ENCODE measurements at regions not wholly inside any gene's neighbourhood (a gene's known extent, or its start where the extent isn't known, plus 50 kb on each side); places are given as distances from the start of the nearest gene placed in this dataset.
"Not testable (repeated sequence)": the region's sequence is repeated elsewhere in the genome, so short reads cannot be mapped to it uniquely, and the experiment has no call there.

DNA sequence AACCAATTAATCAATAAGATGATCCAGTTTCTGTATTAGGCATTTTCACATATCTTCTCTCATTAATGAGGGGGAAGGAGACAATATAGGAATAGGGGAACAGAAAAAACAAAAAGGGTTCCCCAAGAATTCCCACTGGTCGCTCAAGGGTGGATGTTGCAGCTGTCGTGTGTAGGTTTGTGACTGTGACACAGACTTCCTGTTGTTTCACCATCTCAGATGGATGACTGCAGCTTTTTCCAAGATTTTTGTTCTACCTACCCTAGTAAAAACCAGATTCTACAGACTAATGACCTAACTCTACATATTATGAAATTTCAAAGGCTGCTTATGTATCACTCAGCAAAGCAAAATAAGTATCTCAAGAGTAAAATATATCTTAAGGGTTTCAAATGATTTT is 73.7 kb upstream of the MB21D2 start:
- Histone ChIP-seq H3K4me1 (ENCODE audit: insufficient read depth, low read length, poor library complexity, severe bottlenecking) (no peaks in the 10 kb centered on the region), H2AFZ (ENCODE audit: low read length) (no peak overlapping the region), H3K4me2 (ENCODE audit: low read length) (no peak overlapping the region), H3K4me3 (ENCODE audit: low read depth, low read length, poor library complexity, severe bottlenecking) (no peak overlapping the region), H3K36me3 (ENCODE audit: insufficient read depth, low read length) (no peaks in the 10 kb centered on the region), H3K9me3 (ENCODE audit: low read length) (no peaks in the 10 kb centered on the region), H3K9me2 (ENCODE audit: insufficient read depth, low read length) (no peaks in the 10 kb centered on the region), H3K79me2 (ENCODE audit: insufficient read depth, low read depth, low read length) (no peaks in the 10 kb centered on the region), H4K20me1 (ENCODE audit: insufficient read depth, low read length) (no peaks in the 10 kb centered on the region), H3K27ac (ENCODE audit: low read depth, low read length, poor library complexity, severe bottlenecking) (no peak overlapping the region)
- DNase-seq (ENCODE audit: low spot score), result no peak
- no TSS peak for BruUV-seq (replicated peaks)
- CTCF ChIA-PET (ENCODE audit: unreplicated experiment), result no interaction called here
- TF ChIP-seq, protein P1, sequence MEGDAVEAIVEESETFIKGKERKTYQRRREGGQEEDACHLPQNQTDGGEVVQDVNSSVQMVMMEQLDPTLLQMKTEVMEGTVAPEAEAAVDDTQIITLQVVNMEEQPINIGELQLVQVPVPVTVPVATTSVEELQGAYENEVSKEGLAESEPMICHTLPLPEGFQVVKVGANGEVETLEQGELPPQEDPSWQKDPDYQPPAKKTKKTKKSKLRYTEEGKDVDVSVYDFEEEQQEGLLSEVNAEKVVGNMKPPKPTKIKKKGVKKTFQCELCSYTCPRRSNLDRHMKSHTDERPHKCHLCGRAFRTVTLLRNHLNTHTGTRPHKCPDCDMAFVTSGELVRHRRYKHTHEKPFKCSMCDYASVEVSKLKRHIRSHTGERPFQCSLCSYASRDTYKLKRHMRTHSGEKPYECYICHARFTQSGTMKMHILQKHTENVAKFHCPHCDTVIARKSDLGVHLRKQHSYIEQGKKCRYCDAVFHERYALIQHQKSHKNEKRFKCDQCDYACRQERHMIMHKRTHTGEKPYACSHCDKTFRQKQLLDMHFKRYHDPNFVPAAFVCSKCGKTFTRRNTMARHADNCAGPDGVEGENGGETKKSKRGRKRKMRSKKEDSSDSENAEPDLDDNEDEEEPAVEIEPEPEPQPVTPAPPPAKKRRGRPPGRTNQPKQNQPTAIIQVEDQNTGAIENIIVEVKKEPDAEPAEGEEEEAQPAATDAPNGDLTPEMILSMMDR (conservative IDR thresholded peaks at IDR 0.05; ENCODE audit: low read length), result no peak
- no peak for TF ChIP-seq EZH2phosphoT487 (IDR thresholded peaks at IDR 0.05; ENCODE audit: borderline replicate concordance, low read depth, low read length)
- POLR2A ChIA-PET, result no interaction called here
- intact Hi-C loops (cut with micrococcal nuclease; ENCODE audit: unreplicated experiment), result no loop called here

DNA sequence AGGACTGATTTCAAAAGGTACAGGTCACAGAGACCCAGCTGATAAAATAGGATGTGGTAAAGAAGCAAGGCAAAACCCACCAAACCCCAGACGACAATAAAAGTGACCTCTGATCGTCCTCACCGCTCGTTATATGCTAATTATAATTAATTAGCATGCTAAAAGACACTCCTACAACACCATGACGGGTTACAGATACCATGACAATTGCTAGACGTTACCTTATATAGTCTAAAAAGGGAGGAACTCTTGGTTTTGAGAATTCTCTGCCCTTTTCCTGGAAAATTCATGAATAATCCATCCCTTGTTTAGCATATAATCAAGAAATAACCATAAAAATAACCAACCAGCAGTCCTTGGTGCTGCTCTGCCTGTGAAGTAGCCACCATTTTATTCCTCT is 74.7 kb upstream of the MB21D2 start:
- POLR2A ChIA-PET, result interaction anchor here (0.9 to 1.6 kb wide), 2 partner anchors 13 kb away, joined by 3 to 8 read pairs; no protein-coding TSS in a partner anchor
- H3K4me3 ChIP-seq (ENCODE audit: low read depth, low read length, poor library complexity, severe bottlenecking), result no peak overlapping the region
- H3K4me1 ChIP-seq (ENCODE audit: insufficient read depth, low read length, poor library complexity, severe bottlenecking), result no peaks in the 10 kb centered on the region
- intact Hi-C loops (cut with micrococcal nuclease; ENCODE audit: unreplicated experiment), result no loop called here
- no peaks in the 10 kb centered on the region for H3K9me3 ChIP-seq (ENCODE audit: low read length)
- H3K27ac ChIP-seq (ENCODE audit: low read depth, low read length, poor library complexity, severe bottlenecking), result no peak overlapping the region
- DNase-seq (ENCODE audit: low spot score), result no peak
- CTCF ChIA-PET (ENCODE audit: unreplicated experiment), result no interaction called here
- no peak overlapping the region for H2AFZ ChIP-seq (ENCODE audit: low read length)
- no peaks in the 10 kb centered on the region for H3K9me2 ChIP-seq (ENCODE audit: insufficient read depth, low read length)
- no peak overlapping the region for H3K4me2 ChIP-seq (ENCODE audit: low read length)
- H3K36me3 ChIP-seq (ENCODE audit: insufficient read depth, low read length), result no peaks in the 10 kb centered on the region
- BruUV-seq (replicated peaks), result no TSS peak
- TF ChIP-seq, protein P1 (conservative IDR thresholded peaks at IDR 0.05; ENCODE audit: low read length), result no peak
- no peak for TF ChIP-seq EZH2phosphoT487 (IDR thresholded peaks at IDR 0.05; ENCODE audit: borderline replicate concordance, low read depth, low read length)
- no peaks in the 10 kb centered on the region for H3K79me2 ChIP-seq (ENCODE audit: insufficient read depth, low read depth, low read length)
- no peaks in the 10 kb centered on the region for H4K20me1 ChIP-seq (ENCODE audit: insufficient read depth, low read length)

DNA sequence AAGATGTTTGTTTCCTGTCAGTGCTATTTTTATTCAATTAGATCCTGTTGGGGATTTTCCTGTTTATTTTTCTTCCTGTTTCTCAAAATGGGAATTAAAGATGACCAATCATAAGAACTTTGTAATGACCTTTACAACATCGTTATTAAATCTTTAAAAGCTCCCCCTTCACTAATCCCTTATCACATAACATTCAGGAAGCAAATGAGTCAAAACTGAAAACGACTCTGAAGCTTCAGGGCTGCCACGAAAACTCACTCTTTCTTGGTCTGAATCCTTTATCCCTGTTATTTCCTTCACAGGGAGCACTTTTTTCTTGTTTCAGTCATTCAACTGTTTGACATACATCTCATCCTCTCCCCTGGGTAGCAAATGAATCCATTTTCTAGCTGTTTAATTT is 75.8 kb upstream of the MB21D2 start:
- POLR2A ChIA-PET, result interaction anchor here (0.9 to 1.6 kb wide), 2 partner anchors 12 to 14 kb away, joined by 3 to 8 read pairs; no protein-coding TSS in a partner anchor
- no peak overlapping the region for H3K4me3 ChIP-seq (ENCODE audit: low read depth, low read length, poor library complexity, severe bottlenecking)
- intact Hi-C loops (cut with micrococcal nuclease; ENCODE audit: unreplicated experiment), result no loop called here

DNA sequence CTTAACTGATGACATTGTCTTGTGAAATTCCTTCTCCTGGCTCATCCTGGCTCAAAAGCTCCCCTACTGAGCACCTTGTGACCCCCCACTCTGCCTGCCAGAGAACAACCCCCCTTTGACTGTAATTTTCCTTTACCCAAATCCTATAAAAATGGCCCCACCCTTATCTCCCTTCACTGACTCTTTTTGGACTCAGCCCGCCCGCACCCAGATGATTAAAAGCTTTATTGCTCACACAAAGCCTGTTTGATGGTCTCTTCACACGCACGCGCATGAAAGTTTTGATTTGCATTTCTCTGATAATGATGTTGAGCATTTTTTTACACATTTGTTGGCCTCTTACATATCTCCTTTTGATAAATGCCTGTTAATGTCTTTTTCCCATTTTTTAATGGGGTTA is 83.5 kb upstream of the MB21D2 start:
- DNase-seq (ENCODE audit: low spot score); H3K36me3 ChIP-seq (ENCODE audit: insufficient read depth, low read length); H4K20me1 ChIP-seq (ENCODE audit: insufficient read depth, low read length); H3K9me2 ChIP-seq (ENCODE audit: insufficient read depth, low read length); H3K9me3 ChIP-seq (ENCODE audit: low read length); CTCF ChIA-PET (ENCODE audit: unreplicated experiment); BruUV-seq (replicated peaks); intact Hi-C loops (cut with micrococcal nuclease; ENCODE audit: unreplicated experiment); H3K27ac ChIP-seq (ENCODE audit: low read depth, low read length, poor library complexity, severe bottlenecking); H3K4me3 ChIP-seq (ENCODE audit: low read depth, low read length, poor library complexity, severe bottlenecking); POLR2A ChIA-PET; H3K79me2 ChIP-seq (ENCODE audit: insufficient read depth, low read depth, low read length); H2AFZ ChIP-seq (ENCODE audit: low read length); H3K4me2 ChIP-seq (ENCODE audit: low read length); H3K4me1 ChIP-seq (ENCODE audit: insufficient read depth, low read length, poor library complexity, severe bottlenecking): not testable (repeated sequence)

More for the DNA sequence above, 75.8 kb upstream of the MB21D2 start:
- no peak overlapping the region for H2AFZ ChIP-seq (ENCODE audit: low read length)
- no peaks in the 10 kb centered on the region for H3K36me3 ChIP-seq (ENCODE audit: insufficient read depth, low read length)
- H3K4me1 ChIP-seq (ENCODE audit: insufficient read depth, low read length, poor library complexity, severe bottlenecking), result no peaks in the 10 kb centered on the region
- no peaks in the 10 kb centered on the region for H4K20me1 ChIP-seq (ENCODE audit: insufficient read depth, low read length)
- no peak overlapping the region for H3K27ac ChIP-seq (ENCODE audit: low read depth, low read length, poor library complexity, severe bottlenecking)
- no peaks in the 10 kb centered on the region for H3K9me3 ChIP-seq (ENCODE audit: low read length)
- H3K79me2 ChIP-seq (ENCODE audit: insufficient read depth, low read depth, low read length), result no peaks in the 10 kb centered on the region
- no peak for DNase-seq (ENCODE audit: low spot score)
- H3K9me2 ChIP-seq (ENCODE audit: insufficient read depth, low read length), result no peaks in the 10 kb centered on the region
- TF ChIP-seq, protein P1 (conservative IDR thresholded peaks at IDR 0.05; ENCODE audit: low read length), result no peak
- no peak for TF ChIP-seq EZH2phosphoT487 (IDR thresholded peaks at IDR 0.05; ENCODE audit: borderline replicate concordance, low read depth, low read length)
- no peak overlapping the region for H3K4me2 ChIP-seq (ENCODE audit: low read length)
- CTCF ChIA-PET (ENCODE audit: unreplicated experiment), result no interaction called here
- BruUV-seq (replicated peaks), result no TSS peak

DNA sequence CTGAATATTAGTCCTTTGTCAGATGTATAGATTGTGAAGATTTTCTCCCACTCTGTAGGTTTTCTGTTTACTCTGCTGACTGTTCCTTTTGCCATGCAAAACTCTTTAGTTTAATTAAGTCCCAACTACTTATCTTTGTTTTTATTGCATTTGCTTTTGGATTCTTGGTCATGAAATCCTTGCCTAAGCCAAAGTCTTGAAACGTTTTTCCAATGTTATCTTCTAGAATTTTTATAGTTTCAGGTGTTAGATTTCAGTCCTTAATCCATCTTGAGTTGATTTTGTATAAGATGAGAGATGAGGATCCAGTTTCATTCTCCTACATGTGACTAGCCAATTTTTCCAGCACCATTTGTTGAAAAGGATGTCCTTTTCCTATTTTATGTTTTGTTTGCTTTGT is 86.0 kb upstream of the MB21D2 start:
- POLR2A ChIA-PET; H3K27ac ChIP-seq (ENCODE audit: low read depth, low read length, poor library complexity, severe bottlenecking); H3K4me3 ChIP-seq (ENCODE audit: low read depth, low read length, poor library complexity, severe bottlenecking); H3K9me2 ChIP-seq (ENCODE audit: insufficient read depth, low read length); BruUV-seq (replicated peaks); H3K4me2 ChIP-seq (ENCODE audit: low read length); H2AFZ ChIP-seq (ENCODE audit: low read length); H3K36me3 ChIP-seq (ENCODE audit: insufficient read depth, low read length); DNase-seq (ENCODE audit: low spot score); intact Hi-C loops (cut with micrococcal nuclease; ENCODE audit: unreplicated experiment); H3K4me1 ChIP-seq (ENCODE audit: insufficient read depth, low read length, poor library complexity, severe bottlenecking); H4K20me1 ChIP-seq (ENCODE audit: insufficient read depth, low read length); H3K79me2 ChIP-seq (ENCODE audit: insufficient read depth, low read depth, low read length); H3K9me3 ChIP-seq (ENCODE audit: low read length); CTCF ChIA-PET (ENCODE audit: unreplicated experiment): not testable (repeated sequence)

Data from OCI-LY7 (cell line).